Endothelial cell of umbilical vein (primary cell): ENCODE measurements at regions not wholly inside any gene's neighbourhood (a gene's known extent, or its start where the extent isn't known, plus 50 kb on each side); places are given as distances from the start of the nearest gene placed in this dataset.

ENCODE experiments used
- BruUV-seq: library from RNA; stranded (reverse); fragments of 400-500 nt; replicated peaks from 2 replicates; lab custom pipeline; 2021; lab: Mats Ljungman, UMichigan
- CTCF ChIA-PET: fragments of 300-600, 350-600 bp; sonication (Branson Sonifier 250); formaldehyde crosslinking; loops from one replicate; lab custom pipeline; 2021; ENCODE audit warnings: antibody characterized with exemption, inconsistent platforms; lab: Charles Lee
- POLR2A ChIA-PET: fragments of 300-600, 350-600 bp; sonication (Branson Sonifier 250); formaldehyde crosslinking; loops from one replicate; lab custom pipeline; 2021; ENCODE audit warnings: antibody characterized with exemption, inconsistent platforms; lab: Charles Lee
- DNase-seq: peaks from one replicate; pipeline ENCODE4 v3.0.0-alpha.2; 2011; ENCODE audit warnings: low read depth, low spot score
- FAIRE-seq: peaks from 2 replicates; lab custom pipeline; 2011; peaks lifted over from hg19 to GRCh38; lab: Jason Lieb, UNC
- H2AFZ ChIP-seq: 2 replicates; pipeline ENCODE4 v1.6.0; 2012; ENCODE audit warnings: low read depth, low read length, control low read depth, inconsistent platforms
- H3K27ac ChIP-seq: 2 replicates; pipeline ENCODE4 v1.5.1; 2011; ENCODE audit warnings: low read depth, mild to moderate bottlenecking, control low read depth, low read length, moderate library complexity; ENCODE audit not compliant: insufficient read depth
- H3K27me3 ChIP-seq, 2 experiments: 2 replicates each; pipeline versions ENCODE4 v1.6.0 to v1.6.1; 2011; ENCODE audit warnings: low read length in 2 of 2, mixed read lengths in 1 of 2; ENCODE audit not compliant: control insufficient read depth in 2 of 2, insufficient read depth in 2 of 2
- H3K36me3 ChIP-seq, 2 experiments: 2 replicates in 1 of 2; 3 replicates in 1 of 2; pipeline ENCODE4 v1.5.1; 2011; ENCODE audit warnings: low read length in 2 of 2, mild to moderate bottlenecking in 1 of 2, moderate library complexity in 1 of 2; ENCODE audit not compliant: control insufficient read depth in 2 of 2, insufficient read depth in 2 of 2; ENCODE audit errors: extremely low read depth in 1 of 2
- H3K4me1 ChIP-seq: 3 replicates; pipeline ENCODE4 v1.5.1; 2011; ENCODE audit warnings: mild to moderate bottlenecking, low read length; ENCODE audit not compliant: control insufficient read depth, insufficient read depth; ENCODE audit errors: extremely low read depth
- H3K4me2 ChIP-seq: 2 replicates; pipeline ENCODE4 v1.6.1; 2011; ENCODE audit warnings: low read length, control low read depth, mixed read lengths; ENCODE audit not compliant: insufficient read depth
- H3K4me3 ChIP-seq, 3 experiments: fragments of 200-600 bp in 1 of 3; sonication (generic), shearing (Covaris generic) in 1 of 3; replicated peaks in 1 of 3; 2 replicates each; pipeline ENCODE4 v1.5.1; 2011 to 2016; ENCODE audit warnings: control low read depth in 3 of 3, low read length in 3 of 3, mild to moderate bottlenecking in 2 of 3, inconsistent platforms in 1 of 3, low read depth in 1 of 3, moderate library complexity in 1 of 3; ENCODE audit not compliant: insufficient read depth in 1 of 3
- H3K79me2 ChIP-seq: 2 replicates; pipeline ENCODE4 v1.6.0; 2012; ENCODE audit warnings: low read length, inconsistent platforms; ENCODE audit not compliant: control insufficient read depth, insufficient read depth
- H3K9ac ChIP-seq: replicated peaks from 2 replicates; pipeline ENCODE3; 2011; ENCODE audit warnings: low read length, control low read depth; ENCODE audit not compliant: insufficient read depth; ENCODE audit errors: extremely low read depth
- H3K9me1 ChIP-seq: replicated peaks from 3 replicates; pipeline ENCODE4 v1.6.0; 2011; ENCODE audit warnings: mild to moderate bottlenecking, low read length; ENCODE audit not compliant: control insufficient read depth, insufficient read depth; ENCODE audit errors: extremely low read depth
- H3K9me3 ChIP-seq: replicated peaks from 2 replicates; pipeline ENCODE4 v1.5.1; 2012; ENCODE audit warnings: low read length, inconsistent platforms; ENCODE audit not compliant: control insufficient read depth, insufficient read depth
- H4K20me1 ChIP-seq: replicated peaks from 2 replicates; pipeline ENCODE3; 2011; ENCODE audit warnings: mild to moderate bottlenecking, low read length; ENCODE audit not compliant: control insufficient read depth, insufficient read depth; ENCODE audit errors: extremely low read depth
- CTCF ChIP-seq, 2 donors: IDR thresholded peaks; 1 replicate in 1 of 2; 2 replicates in 1 of 2; pipeline ENCODE4 v1.5.1; 2011; ENCODE audit warnings: low read length in 2 of 2, mild to moderate bottlenecking in 2 of 2, moderate library complexity in 2 of 2, control low read depth in 1 of 2, inconsistent platforms in 1 of 2, low read depth in 1 of 2; ENCODE audit not compliant: insufficient read depth in 1 of 2; ENCODE audit errors: extremely low read depth in 1 of 2
- EZH2 ChIP-seq: IDR thresholded peaks from 2 replicates; pipeline ENCODE4 v1.6.1; 2012; ENCODE audit warnings: borderline replicate concordance, low read depth, mild to moderate bottlenecking, moderate library complexity, low read length, inconsistent platforms; ENCODE audit not compliant: severe bottlenecking
- FOS ChIP-seq: IDR thresholded peaks from 2 replicates; pipeline ENCODE4 v1.6.1; 2011; ENCODE audit warnings: mild to moderate bottlenecking, low read length, moderate library complexity, borderline replicate concordance; ENCODE audit not compliant: insufficient read depth
- GATA2 ChIP-seq: IDR thresholded peaks from 2 replicates; pipeline ENCODE4 v1.7.0; 2011; ENCODE audit warnings: low read depth, mild to moderate bottlenecking, moderate library complexity, mixed read lengths, low read length; ENCODE audit not compliant: insufficient read length, insufficient read depth
- JUN ChIP-seq: IDR thresholded peaks from 2 replicates; pipeline ENCODE4 v1.6.1; 2011; ENCODE audit warnings: borderline replicate concordance, low read depth; ENCODE audit not compliant: insufficient read length, insufficient read depth
- MYC ChIP-seq: IDR thresholded peaks from one replicate; pipeline ENCODE4 v1.6.1; 2011; ENCODE audit warnings: mild to moderate bottlenecking, low read depth, low read length
- POLR2A ChIP-seq: IDR thresholded peaks from 2 replicates; pipeline ENCODE4 v1.6.1; 2012; ENCODE audit warnings: low read depth, mild to moderate bottlenecking, control low read depth, low read length
- POLR2AphosphoS5 ChIP-seq: IDR thresholded peaks from 2 replicates; pipeline ENCODE4 v1.6.1; 2012; ENCODE audit warnings: low read depth, mild to moderate bottlenecking, control low read depth, low read length, moderate library complexity; ENCODE audit not compliant: insufficient read depth
- dilution Hi-C: fragments of 300-500 bp; cut with MboI; formaldehyde crosslinking; loops from one replicate; pipeline ENCODE4 v1.15.0; 2019; ENCODE audit warnings: low sequenced_read_pairs; ENCODE audit not compliant: extremely low pct_ligation_motif_present
- intact Hi-C: fragments of 100-400 bp; cut with micrococcal nuclease; formaldehyde crosslinking; loops from one replicate; pipeline ENCODE4 v1.10.0; 2022
- TF ChIP-seq, protein P1 (sequence below): IDR thresholded peaks from 2 replicates; pipeline ENCODE4 v1.6.1; 2011; ENCODE audit not compliant: insufficient read depth, insufficient read length

DNA sequence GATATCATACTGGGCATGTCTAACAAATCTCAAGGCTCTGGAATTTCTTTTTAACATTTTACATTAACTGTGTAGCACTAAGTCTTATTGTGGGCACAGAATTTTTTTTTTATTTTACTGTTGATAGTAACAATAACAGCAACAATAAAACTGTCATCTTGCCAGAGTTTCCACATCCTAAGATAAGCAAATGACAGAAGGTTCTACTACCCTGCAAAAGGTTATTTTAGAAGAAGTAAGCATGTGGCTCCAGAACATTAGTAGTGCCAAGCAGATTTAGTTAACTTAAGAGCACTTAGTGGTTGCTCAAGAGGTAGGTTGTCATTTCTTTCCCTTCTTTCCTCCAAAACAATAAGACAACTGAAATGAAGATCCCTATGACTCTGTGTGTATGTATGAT is 743.0 kb upstream of the CBLB start:
- POLR2A ChIA-PET = no interaction called here
- no peak for FAIRE-seq

More for the DNA sequence above, 743.0 kb upstream of the CBLB start:
- Histone ChIP-seq H3K36me3 (no peaks in the 10 kb centered on the region), H2AFZ (no peak overlapping the region), H3K79me2 (no peaks in the 10 kb centered on the region), H3K4me1 (peaks cover 18% of the 10 kb centered on the region), H3K9ac (no peak overlapping the region), H4K20me1 (no peaks in the 10 kb centered on the region), H3K27me3 (no peaks in the 10 kb centered on the region), H3K4me3 (no peak overlapping the region), H3K9me1 (no peaks in the 10 kb centered on the region), H3K4me2 (no peak overlapping the region), H3K27ac (no peak overlapping the region), H3K9me3 (peaks cover 1% of the 10 kb centered on the region)
- TF ChIP-seq GATA2 (no peak), FOS (no peak), EZH2 (no peak), CTCF (IDR thresholded peaks at IDR 0.05; ENCODE audit: extremely low read depth in 1 of 2, insufficient read depth in 1 of 2, low read depth in 1 of 2, low read length in 2 of 2) (no peak), POLR2AphosphoS5 (no peak), POLR2A (no peak), JUN (no peak), MYC (no peak)
- TF ChIP-seq, protein P1, sequence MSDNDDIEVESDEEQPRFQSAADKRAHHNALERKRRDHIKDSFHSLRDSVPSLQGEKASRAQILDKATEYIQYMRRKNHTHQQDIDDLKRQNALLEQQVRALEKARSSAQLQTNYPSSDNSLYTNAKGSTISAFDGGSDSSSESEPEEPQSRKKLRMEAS = no peak
- BruUV-seq = no TSS peak
- CTCF ChIA-PET = interaction anchor here (1.2 to 3.7 kb wide), 3 partner anchors 250 to 453 kb away, joined by 3 to 56 read pairs (median 38); no protein-coding TSS in a partner anchor
- dilution Hi-C loops (no loop called here), intact Hi-C loops (loop anchor here (1.0 kb wide), 1 partner anchor 133 kb away; no protein-coding TSS in a partner anchor)
- peak; percentile 75 for DNase-seq
